22Rv1 (cell line): ENCODE measurements at regions not wholly inside any gene's neighbourhood (a gene's known extent, or its start where the extent isn't known, plus 50 kb on each side); places are given as distances from the start of the nearest gene placed in this dataset.

Source experiments
- H3K27ac ChIP-seq: fragments of 450-650 bp; 2 replicates; pipeline ENCODE4 v1.5.1; 2017
- ZFX ChIP-seq: fragments of 450-650 bp; IDR thresholded peaks from 2 replicates; pipeline ENCODE4 v1.6.1; 2017; ENCODE audit warnings: antibody characterized with exemption, borderline replicate concordance
- TF ChIP-seq, protein P1 (sequence below): fragments of 450-650 bp; IDR thresholded peaks from 2 replicates; pipeline ENCODE4 v1.5.1; 2017; ENCODE audit warnings: mild to moderate bottlenecking

DNA sequence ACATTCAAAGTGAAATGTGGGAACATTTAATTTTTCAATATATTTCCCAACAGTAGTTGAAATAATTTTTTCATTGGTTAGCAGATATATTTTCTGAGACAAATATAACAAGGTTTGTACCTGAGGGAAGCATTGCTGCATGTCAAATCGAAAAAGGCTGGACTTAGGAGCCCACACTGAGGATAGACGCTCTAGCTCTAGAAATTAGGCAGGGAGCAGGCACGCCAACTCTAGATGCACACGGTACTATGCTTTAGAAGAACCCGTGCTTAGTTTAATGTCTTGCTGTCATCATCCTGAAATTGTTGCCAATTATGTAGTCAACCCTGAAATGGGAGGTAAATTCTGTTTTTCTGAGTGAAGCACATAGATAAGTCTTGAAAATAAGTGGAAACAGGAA is 731.1 kb upstream of the ZNF804A start:
- H3K27ac ChIP-seq, result no peak overlapping the region
- TF ChIP-seq, protein P1, sequence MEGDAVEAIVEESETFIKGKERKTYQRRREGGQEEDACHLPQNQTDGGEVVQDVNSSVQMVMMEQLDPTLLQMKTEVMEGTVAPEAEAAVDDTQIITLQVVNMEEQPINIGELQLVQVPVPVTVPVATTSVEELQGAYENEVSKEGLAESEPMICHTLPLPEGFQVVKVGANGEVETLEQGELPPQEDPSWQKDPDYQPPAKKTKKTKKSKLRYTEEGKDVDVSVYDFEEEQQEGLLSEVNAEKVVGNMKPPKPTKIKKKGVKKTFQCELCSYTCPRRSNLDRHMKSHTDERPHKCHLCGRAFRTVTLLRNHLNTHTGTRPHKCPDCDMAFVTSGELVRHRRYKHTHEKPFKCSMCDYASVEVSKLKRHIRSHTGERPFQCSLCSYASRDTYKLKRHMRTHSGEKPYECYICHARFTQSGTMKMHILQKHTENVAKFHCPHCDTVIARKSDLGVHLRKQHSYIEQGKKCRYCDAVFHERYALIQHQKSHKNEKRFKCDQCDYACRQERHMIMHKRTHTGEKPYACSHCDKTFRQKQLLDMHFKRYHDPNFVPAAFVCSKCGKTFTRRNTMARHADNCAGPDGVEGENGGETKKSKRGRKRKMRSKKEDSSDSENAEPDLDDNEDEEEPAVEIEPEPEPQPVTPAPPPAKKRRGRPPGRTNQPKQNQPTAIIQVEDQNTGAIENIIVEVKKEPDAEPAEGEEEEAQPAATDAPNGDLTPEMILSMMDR, result no peak
- TF ChIP-seq ZFX, result no peak

DNA sequence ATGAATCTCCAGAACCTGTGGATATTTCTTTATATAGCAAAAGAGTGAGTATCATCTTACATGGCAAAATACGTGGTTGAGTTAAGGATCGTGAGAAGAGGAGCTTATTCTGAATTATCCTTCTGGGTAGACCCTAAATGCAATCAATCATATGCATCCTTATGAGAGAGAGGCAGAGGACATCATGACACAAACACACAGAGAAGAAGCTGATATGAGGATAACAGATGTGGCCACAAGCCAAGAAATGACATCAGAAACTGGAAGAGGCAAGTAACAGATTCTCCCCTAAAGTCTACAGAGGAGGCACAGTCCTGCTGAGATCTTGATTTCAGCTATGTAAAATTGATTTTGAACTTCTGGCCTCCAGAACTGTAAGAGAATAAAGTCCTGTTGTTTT is 730.2 kb upstream of the ZNF804A start:
- no peak for TF ChIP-seq ZFX
- TF ChIP-seq, protein P1, result no peak
- H3K27ac ChIP-seq, result no peak overlapping the region

- no peak overlapping the region for H3K27ac ChIP-seq
- TF ChIP-seq, protein P1, result no peak
- TF ChIP-seq ZFX, result no peak
Observed at GRCh38 chr2:183868707-183869106, 729.6 kb upstream of the ZNF804A start.

DNA sequence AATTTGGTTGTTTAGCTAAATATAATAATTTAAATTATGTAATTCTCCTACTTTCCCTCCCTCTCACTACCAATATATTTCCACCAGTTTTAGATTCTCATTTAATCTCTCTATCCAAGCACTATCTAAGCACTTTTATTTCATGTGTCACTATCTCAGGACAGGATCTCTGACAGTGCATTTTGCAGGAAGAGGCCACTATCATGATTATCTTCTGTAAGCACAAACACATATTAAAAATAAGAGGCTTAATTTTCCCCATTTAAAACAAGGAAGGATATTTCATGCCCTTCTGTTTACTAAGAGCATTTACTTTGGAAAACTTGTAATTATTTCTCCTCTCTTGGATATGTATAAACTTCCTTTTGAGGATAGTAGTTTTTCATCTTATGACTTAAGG is 726.2 kb upstream of the ZNF804A start:
- H3K27ac ChIP-seq, result no peak overlapping the region
- TF ChIP-seq ZFX, result no peak
- TF ChIP-seq, protein P1, result no peak

- H3K27ac ChIP-seq, result no peak overlapping the region
- TF ChIP-seq ZFX, result no peak
- TF ChIP-seq, protein P1, result no peak
Observed at GRCh38 chr2:183881978-183882377, 716.4 kb upstream of the ZNF804A start.

DNA sequence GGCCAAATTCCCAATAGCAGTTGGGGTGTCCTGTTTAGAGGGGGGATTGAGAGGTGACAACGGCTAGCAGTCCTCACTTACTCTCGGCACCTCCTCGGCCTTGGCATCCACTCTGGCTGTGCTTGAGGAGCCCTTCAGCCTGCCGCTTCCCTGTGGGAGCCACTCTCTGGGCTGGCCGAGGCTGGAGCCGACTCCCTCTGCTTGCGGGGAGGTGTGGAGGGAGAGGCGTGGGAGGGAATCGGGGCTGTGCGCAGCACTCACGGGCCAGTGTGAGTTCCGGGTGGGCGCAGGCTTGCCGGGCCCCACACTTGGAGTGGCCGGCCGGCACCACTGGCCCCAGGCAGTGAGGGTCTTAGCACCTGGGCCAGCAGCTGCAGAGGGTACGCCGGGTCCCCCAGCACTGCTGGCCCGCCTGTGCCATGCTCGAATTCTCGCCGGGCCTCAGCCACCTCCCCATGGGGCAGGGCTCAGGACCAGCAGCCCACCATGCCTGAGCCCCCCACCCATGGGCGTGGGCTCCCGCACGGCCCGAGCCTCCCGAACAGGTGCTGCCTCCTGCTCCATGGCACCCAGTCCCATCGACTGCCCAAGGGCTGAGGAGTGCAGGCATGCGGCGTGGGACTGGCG is 705.9 kb upstream of the ZNF804A start:
- H3K27ac ChIP-seq, result no peak overlapping the region

GRCh38 chr2:183898641-183899040 is 699.7 kb upstream of the ZNF804A start:
- TF ChIP-seq, protein P1, result no peak
- TF ChIP-seq ZFX, result no peak
- no peak overlapping the region for H3K27ac ChIP-seq

More for the DNA sequence above, 705.9 kb upstream of the ZNF804A start:
- no peak for TF ChIP-seq ZFX
- TF ChIP-seq, protein P1, result no peak
